SK-N-MC (cell line): ENCODE measurements at regions not wholly inside any gene's neighbourhood (a gene's known extent, or its start where the extent isn't known, plus 50 kb on each side); places are given as distances from the start of the nearest gene placed in this dataset.

Source experiments
- EZH2 ChIP-seq: fragments of 200-600 bp; sonication (generic); IDR thresholded peaks from one replicate; pipeline ENCODE4 v1.6.1; 2017; ENCODE audit warnings: antibody characterized with exemption
- FOXP2 ChIP-seq: optimal IDR thresholded peaks from 2 replicates; pipeline ENCODE3; 2011; ENCODE audit warnings: mild to moderate bottlenecking, moderate library complexity; ENCODE audit not compliant: insufficient read depth; ENCODE audit errors: extremely low read length, control extremely low read depth
- POLR2AphosphoS5 ChIP-seq: IDR thresholded peaks from 2 replicates; pipeline ENCODE4 v1.6.1; 2012; ENCODE audit warnings: mild to moderate bottlenecking, low read depth, low read length, borderline replicate concordance

GRCh38 chr3:125684199-125684598 is 88.9 kb upstream of the OSBPL11 start:
- no peak for TF ChIP-seq POLR2AphosphoS5
- TF ChIP-seq EZH2, result no peak
- no peak for TF ChIP-seq FOXP2
